ENCODE measurements at regions not wholly inside any gene's neighbourhood (a gene's known extent, or its start where the extent isn't known, plus 50 kb on each side); places are given as distances from the start of the nearest gene placed in this dataset.
"Not testable (repeated sequence)": the region's sequence is repeated elsewhere in the genome, so short reads cannot be mapped to it uniquely, and the experiment has no call there.

GRCh38 chr7:118862740-118863139 is 638.2 kb downstream of the ANKRD7 start:
- Histone ChIP-seq H3K27ac (no peak overlapping the region), H3K36me3 (no peaks in the 10 kb centered on the region), H3K4me1 (no peaks in the 10 kb centered on the region), H3K4me3 (no peak overlapping the region), H3K27me3 (no peaks in the 10 kb centered on the region), H3K9me3 (peaks cover 0 to 7% (median 0%) of the 10 kb centered on the region in 12 donors)
- 57 to 63% (median 62%) methylated on average over 1 of the region's 1 CpG for WGBS, 4 donors
- TF ChIP-seq CTCF (IDR thresholded peaks at IDR 0.05) = no peak
- TF ChIP-seq POLR2A (IDR thresholded peaks at IDR 0.05) = no peak
- DNase-seq = no peak
- intact Hi-C loops (cut with DNase I) = no loop called here
- no peak for ATAC-seq

- H3K27me3 ChIP-seq = no peaks in the 10 kb centered on the region
- no peaks in the 10 kb centered on the region for H3K4me1 ChIP-seq
- no peak overlapping the region for H3K27ac ChIP-seq
- peaks cover 0 to 2% (median 0%) of the 10 kb centered on the region in 12 donors for H3K9me3 ChIP-seq
- ATAC-seq (no peak), DNase-seq (no peak)
- H3K4me3 ChIP-seq = no peak overlapping the region
- H3K36me3 ChIP-seq = no peaks in the 10 kb centered on the region
- TF ChIP-seq CTCF (IDR thresholded peaks at IDR 0.05) (no peak), POLR2A (IDR thresholded peaks at IDR 0.05) (no peak)
- intact Hi-C loops (cut with DNase I) = no loop called here
- 55 to 77% (median 63%) methylated on average over 2 of the region's 2 CpGs for WGBS, 4 donors
Measured at GRCh38 chr7:118863966-118864365, 639.5 kb downstream of the ANKRD7 start.

- TF ChIP-seq POLR2A (IDR thresholded peaks at IDR 0.05) (no peak), CTCF (IDR thresholded peaks at IDR 0.05) (no peak)
- ATAC-seq = no peak
- Histone ChIP-seq H3K27me3 (no peaks in the 10 kb centered on the region), H3K9me3 (no peaks in the 10 kb centered on the region), H3K27ac (no peak overlapping the region), H3K4me3 (no peak overlapping the region), H3K4me1 (no peaks in the 10 kb centered on the region), H3K36me3 (no peaks in the 10 kb centered on the region)
- DNase-seq = no peak
- intact Hi-C loops (cut with DNase I) = no loop called here
- WGBS, 4 donors = 39 to 51% (median 43%) methylated on average over 3 of the region's 3 CpGs
Measured at GRCh38 chr7:118867860-118868259, 643.4 kb downstream of the ANKRD7 start.

- 41 to 55% (median 44%) methylated on average over 2 of the region's 2 CpGs for WGBS, 4 donors
- intact Hi-C loops (cut with DNase I); ATAC-seq; H3K4me3 ChIP-seq; DNase-seq; H3K27ac ChIP-seq; H3K36me3 ChIP-seq; H3K27me3 ChIP-seq; H3K4me1 ChIP-seq; H3K9me3 ChIP-seq: not testable (repeated sequence)
Measured at GRCh38 chr7:118869141-118869540, 644.6 kb downstream of the ANKRD7 start.

GRCh38 chr7:118870187-118870586 is 645.7 kb downstream of the ANKRD7 start:
- no peaks in the 10 kb centered on the region for H3K27me3 ChIP-seq
- H3K36me3 ChIP-seq = no peaks in the 10 kb centered on the region
- WGBS, 4 donors = 76 to 82% (median 79%) methylated on average over 4 of the region's 4 CpGs
- no peak for DNase-seq
- H3K27ac ChIP-seq = no peak overlapping the region
- intact Hi-C loops (cut with DNase I) = no loop called here
- no peak for ATAC-seq
- no peaks in the 10 kb centered on the region for H3K9me3 ChIP-seq
- TF ChIP-seq CTCF (IDR thresholded peaks at IDR 0.05) = no peak
- no peak for TF ChIP-seq POLR2A (IDR thresholded peaks at IDR 0.05)
- H3K4me1 ChIP-seq = no peaks in the 10 kb centered on the region
- no peak overlapping the region for H3K4me3 ChIP-seq

All from heart left ventricle (tissue), 16 donors.